Upper lobe of left lung (tissue), 6 donors: ENCODE measurements at regions not wholly inside any gene's neighbourhood (a gene's known extent, or its start where the extent isn't known, plus 50 kb on each side); places are given as distances from the start of the nearest gene placed in this dataset.
"Not testable (repeated sequence)": the region's sequence is repeated elsewhere in the genome, so short reads cannot be mapped to it uniquely, and the experiment has no call there.

Source experiments
- ATAC-seq, 2 donors: fragments of 200-7000 bp; cut with Tn5 transposase; one replicate each; pipeline ENCODE4 v1.9.1; 2022; ENCODE audit warnings: mild to moderate bottlenecking in 2 of 2, moderate library complexity in 2 of 2; ENCODE audit not compliant: low FRiP score in 2 of 2
- DNase-seq, 2 donors: peaks; one replicate each; pipeline ENCODE4 v3.0.0-alpha.2; 2019 to 2020
- H3K27ac ChIP-seq, 4 donors: fragments of 200-600 bp; sonication (generic); one replicate each; pipeline ENCODE4 v1.5.1; 2016 to 2019
- H3K27me3 ChIP-seq, 4 donors: fragments of 200-600 bp; sonication (generic); one replicate each; pipeline ENCODE4 v1.5.1; 2017 to 2019
- H3K36me3 ChIP-seq, 4 donors: fragments of 200-600 bp; sonication (generic); one replicate each; pipeline ENCODE4 v1.5.1; 2016 to 2019
- H3K4me1 ChIP-seq, 4 donors: fragments of 200-600 bp; sonication (generic); one replicate each; pipeline ENCODE4 v1.5.1; 2018 to 2019
- H3K4me3 ChIP-seq, 4 donors: fragments of 200-600 bp; sonication (generic); one replicate each; pipeline ENCODE4 v1.5.1; 2017 to 2019; ENCODE audit warnings: mild to moderate bottlenecking in 2 of 4, moderate library complexity in 1 of 4
- H3K9me3 ChIP-seq, 4 donors: fragments of 200-600 bp; sonication (generic); one replicate each; pipeline ENCODE4 v1.5.1; 2018 to 2019
- EP300 ChIP-seq, 4 donors: sonication (generic); formaldehyde crosslinking; IDR thresholded peaks; one replicate each; pipeline ENCODE4 v1.5.1; 2017; ENCODE audit warnings: antibody characterized with exemption in 4 of 4, control low read depth in 2 of 4
- POLR2A ChIP-seq, 4 donors: fragments of 450-650 bp; IDR thresholded peaks; one replicate each; pipeline ENCODE4 v1.5.1; 2016 to 2017; ENCODE audit warnings: antibody characterized with exemption in 4 of 4, mild to moderate bottlenecking in 2 of 4
- POLR2AphosphoS5 ChIP-seq, 2 donors: sonication (generic); formaldehyde crosslinking; IDR thresholded peaks; one replicate each; pipeline ENCODE4 v1.5.1; 2017; ENCODE audit warnings: antibody characterized with exemption in 2 of 2
- WGBS, 2 donors: methylation state at CpG; one replicate each; pipeline ENCODE4 v1.1.5; 2017 to 2018; 5-methylcytosine and 5-hydroxymethylcytosine counted together
- TF ChIP-seq, protein P1 (sequence below), 6 experiments: fragments of 450-650 bp in 4 of 6; fragments of 200-600 bp in 2 of 6; sonication (generic) in 2 of 6; IDR thresholded peaks; one replicate each; pipeline ENCODE4 v1.5.1; 2016 to 2019; ENCODE audit warnings: antibody characterized with exemption in 6 of 6
- donor health status: DM: no; HTN: no; CAD: no; lungs with moderate emphysema.
- donor health status: DM: no; HTN: yes; CAD: no; lungs with severe emphysema.

DNA sequence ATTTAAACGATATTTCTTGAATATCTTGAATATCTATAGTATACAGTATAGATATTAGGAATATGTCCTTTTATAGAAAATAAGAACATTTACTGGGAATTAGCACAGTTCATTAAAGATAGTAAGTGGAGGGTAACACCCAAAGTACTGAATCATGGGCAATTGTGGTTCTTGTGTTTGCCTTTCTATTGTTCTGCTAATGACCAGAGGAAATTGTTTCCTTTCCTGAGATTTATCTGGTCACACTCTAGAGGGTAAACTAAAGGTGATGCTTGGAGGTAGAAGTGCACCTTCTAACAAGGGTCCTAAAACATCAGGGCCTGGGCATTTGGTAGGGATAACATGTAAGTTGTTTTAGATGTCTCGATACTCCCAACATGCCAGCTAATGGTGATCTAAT is 241.3 kb upstream of the SFRP2 start:
- ATAC-seq: no peak
- Histone ChIP-seq H3K9me3 (no peaks in the 10 kb centered on the region), H3K27me3 (no peaks in the 10 kb centered on the region), H3K36me3 (no peaks in the 10 kb centered on the region), H3K4me3 (no peak overlapping the region), H3K4me1 (no peaks in the 10 kb centered on the region), H3K27ac (no peak overlapping the region)
- 70 to 71% methylated on average over 2 of the region's 2 CpGs for WGBS, 2 donors
- DNase-seq: no peak
- no peak for TF ChIP-seq EP300 (IDR thresholded peaks at IDR 0.05)
- TF ChIP-seq, protein P1, sequence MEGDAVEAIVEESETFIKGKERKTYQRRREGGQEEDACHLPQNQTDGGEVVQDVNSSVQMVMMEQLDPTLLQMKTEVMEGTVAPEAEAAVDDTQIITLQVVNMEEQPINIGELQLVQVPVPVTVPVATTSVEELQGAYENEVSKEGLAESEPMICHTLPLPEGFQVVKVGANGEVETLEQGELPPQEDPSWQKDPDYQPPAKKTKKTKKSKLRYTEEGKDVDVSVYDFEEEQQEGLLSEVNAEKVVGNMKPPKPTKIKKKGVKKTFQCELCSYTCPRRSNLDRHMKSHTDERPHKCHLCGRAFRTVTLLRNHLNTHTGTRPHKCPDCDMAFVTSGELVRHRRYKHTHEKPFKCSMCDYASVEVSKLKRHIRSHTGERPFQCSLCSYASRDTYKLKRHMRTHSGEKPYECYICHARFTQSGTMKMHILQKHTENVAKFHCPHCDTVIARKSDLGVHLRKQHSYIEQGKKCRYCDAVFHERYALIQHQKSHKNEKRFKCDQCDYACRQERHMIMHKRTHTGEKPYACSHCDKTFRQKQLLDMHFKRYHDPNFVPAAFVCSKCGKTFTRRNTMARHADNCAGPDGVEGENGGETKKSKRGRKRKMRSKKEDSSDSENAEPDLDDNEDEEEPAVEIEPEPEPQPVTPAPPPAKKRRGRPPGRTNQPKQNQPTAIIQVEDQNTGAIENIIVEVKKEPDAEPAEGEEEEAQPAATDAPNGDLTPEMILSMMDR (IDR thresholded peaks at IDR 0.05): no peak
- no peak for TF ChIP-seq POLR2A (IDR thresholded peaks at IDR 0.05)
- TF ChIP-seq POLR2AphosphoS5 (IDR thresholded peaks at IDR 0.05): no peak

DNA sequence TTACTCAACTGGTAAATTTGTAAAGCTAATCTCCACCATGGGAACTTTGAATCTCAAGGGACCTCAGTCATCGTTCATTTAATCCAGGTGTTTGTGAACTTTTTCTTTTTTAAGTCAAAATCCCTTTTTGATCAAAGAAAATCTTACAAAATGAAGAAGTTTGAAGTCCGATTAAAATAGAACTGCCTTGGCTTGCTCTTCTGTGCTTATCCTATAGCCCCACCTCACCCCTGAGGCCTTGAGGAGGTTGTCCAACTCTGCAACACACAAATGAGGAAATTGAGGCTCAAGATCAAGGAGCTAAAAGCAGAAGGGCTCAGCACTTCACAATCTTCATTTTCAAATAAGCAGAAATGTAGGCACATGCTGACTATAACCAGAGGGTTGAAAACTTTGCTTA is 240.3 kb upstream of the SFRP2 start:
- Histone ChIP-seq H3K4me1 (no peaks in the 10 kb centered on the region), H3K4me3 (no peak overlapping the region), H3K27me3 (no peaks in the 10 kb centered on the region), H3K9me3 (no peaks in the 10 kb centered on the region), H3K36me3 (no peaks in the 10 kb centered on the region), H3K27ac (no peak overlapping the region)
- no peak for ATAC-seq
- TF ChIP-seq, protein P1 (IDR thresholded peaks at IDR 0.05): no peak
- DNase-seq: no peak
- 85 to 91% methylated on average over 2 of the region's 2 CpGs for WGBS, 2 donors

DNA sequence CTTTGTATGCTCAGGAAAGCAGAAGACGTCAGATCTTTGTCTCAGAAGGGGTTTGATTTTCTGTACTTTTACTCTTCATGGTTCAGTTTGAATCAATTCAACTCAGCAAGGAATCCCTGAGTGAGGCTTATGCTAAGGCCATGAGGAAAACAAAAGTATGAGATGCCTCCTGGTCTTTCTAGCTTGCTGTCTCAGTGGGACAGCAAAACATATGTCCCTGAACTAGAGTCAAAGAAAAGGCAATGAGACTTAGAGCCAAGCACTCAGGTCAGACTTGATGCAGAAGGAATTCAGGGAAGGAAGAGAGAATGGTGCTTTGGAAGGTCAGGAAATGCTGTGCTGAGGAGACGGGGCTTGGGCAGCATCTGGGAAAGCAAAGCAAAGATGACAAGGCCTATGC is 236.2 kb upstream of the SFRP2 start:
- Histone ChIP-seq H3K9me3 (no peaks in the 10 kb centered on the region), H3K4me3 (no peak overlapping the region), H3K27me3 (no peaks in the 10 kb centered on the region), H3K36me3 (no peaks in the 10 kb centered on the region), H3K27ac (no peak overlapping the region), H3K4me1 (no peaks in the 10 kb centered on the region)
- ATAC-seq (no peak), DNase-seq (no peak)
- 60 to 62% methylated on average over 2 of the region's 2 CpGs for WGBS, 2 donors
- TF ChIP-seq EP300 (IDR thresholded peaks at IDR 0.05): no peak
- TF ChIP-seq, protein P1 (IDR thresholded peaks at IDR 0.05): no peak
- no peak for TF ChIP-seq POLR2A (IDR thresholded peaks at IDR 0.05)
- TF ChIP-seq POLR2AphosphoS5 (IDR thresholded peaks at IDR 0.05): no peak

DNA sequence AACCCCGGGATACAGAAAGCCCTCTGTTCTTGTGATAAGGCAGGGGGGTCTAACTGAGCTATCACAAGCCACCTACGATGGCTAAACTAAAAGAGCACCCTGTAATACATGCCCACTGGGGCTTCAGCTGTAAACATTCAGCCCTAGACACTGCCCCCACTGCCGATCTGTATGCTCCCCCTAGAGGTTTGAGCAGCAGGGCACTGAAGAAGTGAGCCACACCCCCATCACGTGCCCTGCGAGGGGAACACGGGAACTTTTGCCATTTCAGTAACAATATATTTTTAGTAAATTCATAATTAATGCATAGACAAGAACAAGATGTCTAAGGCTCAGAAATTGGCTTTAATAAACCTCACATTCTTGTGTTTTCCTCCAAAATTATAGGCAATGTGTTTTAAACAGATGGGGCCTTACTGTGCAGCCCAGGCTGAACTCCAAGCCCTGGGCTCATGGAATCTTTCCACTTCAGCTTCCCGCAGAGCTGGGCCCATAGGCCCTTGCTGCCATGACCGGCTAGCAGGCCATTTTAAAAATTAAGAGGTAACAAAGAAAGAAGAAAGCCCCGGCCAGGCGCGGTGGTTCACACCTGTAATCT is 235.3 kb upstream of the SFRP2 start:
- Histone ChIP-seq H3K27me3 (no peaks in the 10 kb centered on the region), H3K9me3 (no peaks in the 10 kb centered on the region), H3K4me1 (no peaks in the 10 kb centered on the region), H3K36me3 (no peaks in the 10 kb centered on the region), H3K27ac (no peak overlapping the region), H3K4me3 (no peak overlapping the region)
- ATAC-seq (no peak), DNase-seq (no peak)
- WGBS, 2 donors: 49 to 72% methylated on average over 11 of the region's 11 CpGs
- TF ChIP-seq POLR2AphosphoS5 (IDR thresholded peaks at IDR 0.05) (no peak), POLR2A (IDR thresholded peaks at IDR 0.05) (no peak), EP300 (IDR thresholded peaks at IDR 0.05) (no peak)
- TF ChIP-seq, protein P1 (IDR thresholded peaks at IDR 0.05): no peak

DNA sequence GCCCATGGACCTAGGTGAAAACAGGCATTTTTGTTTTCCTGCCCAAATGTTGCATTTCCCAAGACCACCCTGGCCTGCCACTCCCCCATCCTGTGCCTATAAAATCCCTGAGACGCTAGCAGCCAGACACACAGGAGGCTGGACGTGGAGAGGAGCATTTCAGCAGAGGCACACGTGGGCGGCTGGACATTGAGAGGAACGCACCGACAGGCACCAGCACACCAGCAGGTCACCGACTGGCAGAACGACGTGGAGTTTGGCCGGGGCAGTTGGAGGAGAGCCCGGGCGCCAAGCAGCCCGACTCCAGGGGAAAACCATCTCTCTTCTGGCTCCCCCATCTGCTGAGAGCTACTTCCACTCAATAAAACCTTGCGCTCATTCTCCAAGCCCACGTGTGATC is 234.8 kb upstream of the SFRP2 start:
- H3K4me3 ChIP-seq, H3K36me3 ChIP-seq, H3K9me3 ChIP-seq, H3K27me3 ChIP-seq, H3K27ac ChIP-seq, ATAC-seq, H3K4me1 ChIP-seq: not testable (repeated sequence)
- peak in 1 of 2 donors; percentile 47 for DNase-seq
- whole genome bisulfite sequencing, 2 donors: 85 to 86% methylated on average over 15 of the region's 15 CpGs
